ENCODE measurements at regions not wholly inside any gene's neighbourhood (a gene's known extent, or its start where the extent isn't known, plus 50 kb on each side); places are given as distances from the start of the nearest gene placed in this dataset.

- TF ChIP-seq CTCF (IDR thresholded peaks at IDR 0.05) (no peak), POLR2AphosphoS5 (IDR thresholded peaks at IDR 0.05) (no peak), EP300 (IDR thresholded peaks at IDR 0.05; ENCODE audit: low read depth) (no peak), POLR2A (IDR thresholded peaks at IDR 0.05) (no peak)
These were observed 314.0 kb downstream of the KBTBD8 start for GRCh38 chr3:67312155-67312554.

Data from transverse colon (tissue), 4 donors.